ENCODE measurements at regions not wholly inside any gene's neighbourhood (a gene's known extent, or its start where the extent isn't known, plus 50 kb on each side); places are given as distances from the start of the nearest gene placed in this dataset.

DNA sequence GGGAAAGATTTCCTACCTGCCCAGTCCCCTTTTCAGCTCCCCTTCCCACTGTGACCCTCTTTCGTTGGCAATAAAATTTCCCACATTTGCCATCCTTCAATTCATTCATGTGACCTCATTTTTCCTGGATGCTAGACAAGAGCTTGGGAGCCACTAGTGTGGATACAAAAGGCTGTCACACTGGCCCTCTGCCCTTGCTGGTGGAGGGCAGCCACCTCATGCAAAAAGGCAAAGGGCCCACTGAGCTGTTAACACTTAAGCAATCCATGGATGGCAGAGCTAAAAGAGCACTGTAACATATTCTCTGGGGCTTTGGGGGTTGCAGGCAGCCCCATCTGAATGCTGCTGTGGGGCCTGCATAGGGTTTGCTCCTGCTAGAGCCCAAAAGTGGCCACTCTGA, 315.1 kb downstream of the NEBL start:
- TF ChIP-seq POLR2A (IDR thresholded peaks at IDR 0.05) (no peak), CTCF (IDR thresholded peaks at IDR 0.05) (no peak)

Measured in esophagus squamous epithelium (tissue), 4 donors.